Small intestine (tissue), 7 donors: ENCODE measurements at regions not wholly inside any gene's neighbourhood (a gene's known extent, or its start where the extent isn't known, plus 50 kb on each side); places are given as distances from the start of the nearest gene placed in this dataset.

Experiments used
- DNase-seq, 2 donors: peaks; one replicate each; pipeline versions ENCODE4 v3.0.0 to v3.0.0-alpha.2; 2013
- FAIRE-seq: peaks from 2 replicates; lab custom pipeline; 2012; peaks lifted over from hg19 to GRCh38; lab: Jason Lieb, UNC
- H3K27ac ChIP-seq, 3 donors: one replicate each; pipeline ENCODE4 v1.5.1; 2013; ENCODE audit warnings: low read length in 2 of 3, mild to moderate bottlenecking in 2 of 3, control low read depth in 1 of 3, inconsistent platforms in 1 of 3, low read depth in 1 of 3, moderate library complexity in 1 of 3
- H3K27me3 ChIP-seq, 3 donors: one replicate each; pipeline ENCODE4 v1.6.1; 2013; ENCODE audit warnings: low read length in 3 of 3, inconsistent platforms in 1 of 3; ENCODE audit not compliant: control insufficient read depth in 3 of 3, insufficient read depth in 3 of 3
- H3K36me3 ChIP-seq, 3 donors: one replicate each; pipeline ENCODE4 v1.6.1; 2013; ENCODE audit warnings: low read length in 3 of 3, inconsistent platforms in 1 of 3, low read depth in 1 of 3, mild to moderate bottlenecking in 1 of 3, moderate library complexity in 1 of 3; ENCODE audit not compliant: control insufficient read depth in 3 of 3, insufficient read depth in 2 of 3
- H3K4me1 ChIP-seq, 3 donors: one replicate each; pipeline ENCODE4 v1.6.1; 2013; ENCODE audit warnings: low read length in 2 of 3, inconsistent platforms in 1 of 3, low read depth in 1 of 3, mild to moderate bottlenecking in 1 of 3, moderate library complexity in 1 of 3; ENCODE audit not compliant: control insufficient read depth in 3 of 3, insufficient read depth in 2 of 3
- H3K4me3 ChIP-seq, 3 donors: one replicate each; pipeline ENCODE4 v1.5.1; 2013; ENCODE audit warnings: low read length in 3 of 3, control low read depth in 1 of 3, inconsistent platforms in 1 of 3, low read depth in 1 of 3, mild to moderate bottlenecking in 1 of 3, moderate library complexity in 1 of 3
- H3K9me3 ChIP-seq, 2 donors: one replicate each; pipeline ENCODE4 v1.6.1; 2013; ENCODE audit warnings: low read depth in 1 of 2, low read length in 1 of 2; ENCODE audit not compliant: control insufficient read depth in 2 of 2, insufficient read depth in 1 of 2
- WGBS, 3 donors: extraction: QIAGEN DNeasy Blood & Tissue Kit; methylation state at CpG; one replicate each; pipeline ENCODE4 v1.1.7; 2013; 5-methylcytosine and 5-hydroxymethylcytosine counted together
- donor health status: healthy with polysubstance abuse.
- donor health status: control.
- donor health status: control.
- donor health status: Bipolar disorder and iron deficiency.
- donor health status: healthy.

- no peaks in the 10 kb centered on the region for H3K4me1 ChIP-seq
- no peak for DNase-seq
- 89 to 95% (median 92%) methylated on average over 13 of the region's 13 CpGs for WGBS, 3 donors
- FAIRE-seq, result no peak
- H3K4me3 ChIP-seq, result no peak overlapping the region
- H3K9me3 ChIP-seq, result no peaks in the 10 kb centered on the region
- H3K36me3 ChIP-seq, result no peaks in the 10 kb centered on the region
- H3K27me3 ChIP-seq, result no peaks in the 10 kb centered on the region
- no peak overlapping the region for H3K27ac ChIP-seq
Measured at GRCh38 chr6:167523426-167523825, 198.5 kb downstream of the TTLL2 start.

DNA sequence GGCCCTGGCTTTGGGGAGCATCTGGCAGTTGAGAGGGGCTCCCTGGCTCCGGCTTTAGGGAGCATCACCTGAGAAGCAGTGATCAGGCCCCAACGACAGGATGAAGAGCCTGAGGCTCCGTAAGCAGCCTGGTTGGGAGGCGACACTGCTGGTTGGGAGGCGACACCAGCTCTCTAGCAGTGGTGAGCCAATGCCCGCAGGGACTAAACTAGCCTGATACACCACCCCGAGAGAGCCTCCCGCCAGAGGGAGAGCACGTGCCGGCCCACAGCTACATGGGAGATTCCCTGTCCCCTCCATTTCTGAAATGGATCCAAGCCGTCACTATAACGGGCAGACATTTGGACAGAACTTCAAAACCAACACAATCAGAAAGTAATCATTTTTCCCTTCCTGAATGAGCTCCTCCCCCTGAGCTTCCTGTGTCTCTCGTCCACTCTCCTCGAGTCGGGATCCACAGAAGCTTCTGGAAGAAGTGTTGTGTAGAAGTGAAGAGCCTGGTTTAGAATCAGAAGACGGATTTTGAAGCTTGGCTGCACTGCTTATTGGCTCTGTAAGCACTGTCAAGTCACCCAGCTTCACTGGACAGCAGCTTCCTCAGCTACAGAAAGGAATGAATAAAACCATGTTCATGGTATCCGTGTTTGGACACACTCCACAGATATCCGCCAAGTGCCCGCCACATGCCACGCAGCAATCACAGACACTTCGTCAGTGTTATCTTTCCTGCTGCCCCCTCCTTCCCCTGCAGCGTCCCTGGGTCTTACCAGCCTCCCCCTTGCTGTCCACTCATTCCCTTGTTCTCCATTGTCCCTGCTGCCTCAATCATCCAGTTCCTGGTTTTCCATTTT is 199.6 kb downstream of the TTLL2 start:
- H3K9me3 ChIP-seq, result no peaks in the 10 kb centered on the region
- no peaks in the 10 kb centered on the region for H3K36me3 ChIP-seq
- no peaks in the 10 kb centered on the region for H3K4me1 ChIP-seq
- DNase-seq (no peak), FAIRE-seq (no peak)
- 77 to 83% (median 79%) methylated on average over 22 of the region's 22 CpGs for WGBS, 3 donors
- H3K4me3 ChIP-seq, result no peak overlapping the region
- H3K27me3 ChIP-seq, result no peaks in the 10 kb centered on the region
- H3K27ac ChIP-seq, result no peak overlapping the region

DNA sequence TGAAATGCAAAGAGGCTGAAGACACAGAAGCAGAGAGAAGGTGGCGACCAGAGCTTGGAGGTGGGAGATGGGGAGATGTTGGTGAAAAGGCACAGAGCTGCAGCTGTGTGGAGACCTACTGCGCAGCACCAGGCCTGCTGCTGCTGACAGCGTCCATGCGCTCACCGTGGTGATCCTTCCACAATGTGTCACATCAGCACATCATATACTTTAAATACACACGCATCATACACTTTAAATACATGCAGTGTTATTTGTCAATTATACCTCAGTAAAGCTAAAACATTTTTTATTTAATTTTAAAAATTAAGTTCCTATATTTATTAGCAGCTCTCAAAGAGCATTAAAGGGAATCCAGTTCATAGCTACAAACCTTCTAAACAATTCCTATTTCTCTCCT is 200.9 kb downstream of the TTLL2 start:
- H3K4me1 ChIP-seq, result no peaks in the 10 kb centered on the region
- H3K27me3 ChIP-seq, result no peaks in the 10 kb centered on the region
- H3K9me3 ChIP-seq, result no peaks in the 10 kb centered on the region
- FAIRE-seq, result no peak
- no peak overlapping the region for H3K27ac ChIP-seq
- no peaks in the 10 kb centered on the region for H3K36me3 ChIP-seq
- no peak for DNase-seq
- no peak overlapping the region for H3K4me3 ChIP-seq
- 92 to 98% (median 96%) methylated on average over 6 of the region's 6 CpGs for WGBS, 3 donors

GRCh38 chr6:167526465-167527368 is 201.8 kb downstream of the TTLL2 start:
- Histone ChIP-seq H3K27ac (no peak overlapping the region), H3K4me1 (no peaks in the 10 kb centered on the region), H3K27me3 (no peaks in the 10 kb centered on the region), H3K9me3 (peaks cover 0 to under 1% of the 10 kb centered on the region in 2 donors), H3K36me3 (no peaks in the 10 kb centered on the region), H3K4me3 (no peak overlapping the region)
- 84 to 90% (median 89%) methylated on average over 23 of the region's 23 CpGs for WGBS, 3 donors
- FAIRE-seq (no peak), DNase-seq (no peak)

DNA sequence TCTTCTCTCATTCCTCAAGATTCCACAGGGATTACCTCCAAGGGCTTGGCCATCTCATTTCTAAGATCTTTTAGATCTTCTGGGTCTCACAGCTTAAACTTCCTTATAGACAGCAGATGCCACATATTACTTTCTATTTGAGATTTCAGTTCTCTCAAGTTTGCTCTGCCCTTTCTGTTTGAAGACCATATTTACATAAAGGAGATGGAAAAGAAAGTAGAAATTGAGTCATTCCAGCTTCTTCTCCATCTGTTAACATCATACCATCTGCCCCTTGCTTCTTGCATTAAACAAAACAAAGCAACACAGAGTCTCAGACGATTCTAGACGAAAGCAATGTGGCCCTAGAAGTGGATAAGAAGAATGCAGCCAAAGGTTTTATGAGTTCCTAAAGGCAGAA is 203.4 kb downstream of the TTLL2 start:
- FAIRE-seq, result no peak
- peaks cover 0 to 8% of the 10 kb centered on the region in 2 donors for H3K9me3 ChIP-seq
- no peak overlapping the region for H3K27ac ChIP-seq
- H3K4me1 ChIP-seq, result no peaks in the 10 kb centered on the region
- H3K27me3 ChIP-seq, result no peaks in the 10 kb centered on the region
- no peak for DNase-seq
- WGBS, 3 donors, result 56 to 77% (median 75%) methylated on average over 2 of the region's 2 CpGs
- no peaks in the 10 kb centered on the region for H3K36me3 ChIP-seq
- no peak overlapping the region for H3K4me3 ChIP-seq

DNA sequence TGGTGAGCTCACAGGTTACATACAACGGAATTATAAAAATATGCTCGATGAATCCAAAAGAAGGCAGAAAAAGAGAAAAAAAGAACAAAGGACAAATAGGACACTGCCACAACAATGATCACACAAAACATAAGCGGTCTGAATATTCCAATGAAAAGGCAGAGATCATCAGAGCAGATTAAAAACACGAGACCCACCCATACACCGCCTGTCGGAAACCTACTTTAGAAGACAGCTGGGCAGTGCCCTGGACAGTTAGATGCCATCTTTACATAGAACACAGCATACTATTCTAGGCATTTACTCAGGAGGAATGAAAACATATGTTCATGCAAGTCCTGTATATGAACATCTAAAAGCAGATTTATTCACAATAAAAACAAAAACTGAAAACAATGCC is 204.1 kb downstream of the TTLL2 start:
- 77 to 87% (median 80%) methylated on average over 6 of the region's 6 CpGs for WGBS, 3 donors
- no peaks in the 10 kb centered on the region for H3K36me3 ChIP-seq

DNA sequence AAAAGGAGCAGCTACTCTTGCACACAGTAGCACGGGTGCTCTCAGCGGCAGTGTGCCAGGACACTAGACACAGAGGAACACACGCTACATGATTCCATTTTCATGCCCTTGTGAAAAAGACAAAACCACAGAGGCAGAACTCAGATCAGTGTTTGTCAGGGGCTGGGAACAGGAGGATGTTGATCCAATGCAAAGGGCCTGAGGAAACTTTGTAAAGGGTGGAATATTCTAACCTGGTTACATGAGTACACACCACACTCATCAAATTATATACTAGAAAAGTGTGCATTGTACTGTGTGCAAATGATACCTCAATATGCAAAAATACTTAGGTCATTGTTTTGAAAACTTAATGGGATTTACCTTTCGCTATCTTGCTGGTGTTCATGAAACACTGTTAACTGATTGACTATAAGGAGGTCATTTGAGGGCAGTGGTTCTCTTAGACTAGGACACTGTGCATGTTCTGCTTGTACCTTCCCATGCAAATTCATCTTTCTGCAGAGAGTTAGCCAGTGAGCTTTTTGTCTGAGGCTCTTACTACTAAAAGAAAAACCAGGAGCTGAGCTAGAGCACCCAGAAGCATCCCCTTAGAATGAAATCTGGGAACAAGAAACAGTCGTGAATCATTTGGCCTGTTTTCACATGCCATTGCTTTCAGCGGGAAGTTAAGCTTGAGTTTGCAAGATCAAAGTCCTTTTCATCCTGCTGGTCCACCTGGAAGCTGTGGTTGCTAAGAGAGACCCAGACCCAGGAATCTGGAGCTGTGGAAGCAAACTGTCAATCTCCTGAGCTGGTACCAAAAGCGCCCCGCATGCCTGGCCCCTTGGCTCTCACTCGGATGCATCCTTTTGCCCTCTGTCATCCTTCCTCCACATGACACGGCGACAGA is 204.8 kb downstream of the TTLL2 start:
- 68 to 82% (median 69%) methylated on average over 11 of the region's 11 CpGs for WGBS, 3 donors
- H3K36me3 ChIP-seq, result no peaks in the 10 kb centered on the region
- H3K27me3 ChIP-seq, result no peaks in the 10 kb centered on the region
- peak in 1 of 2 donors; percentile 27 for DNase-seq
- H3K4me3 ChIP-seq, result no peak overlapping the region
- no peaks in the 10 kb centered on the region for H3K4me1 ChIP-seq
- no peak for FAIRE-seq
- H3K27ac ChIP-seq, result no peak overlapping the region
- H3K9me3 ChIP-seq, result peaks cover 0 to 8% of the 10 kb centered on the region in 2 donors

More for the DNA sequence above, 204.1 kb downstream of the TTLL2 start:
- Histone ChIP-seq H3K27me3 (no peaks in the 10 kb centered on the region), H3K4me1 (no peaks in the 10 kb centered on the region), H3K9me3 (peaks cover 0 to 8% of the 10 kb centered on the region in 2 donors), H3K4me3 (no peak overlapping the region), H3K27ac (no peak overlapping the region)
- no peak for DNase-seq
- FAIRE-seq, result no peak

DNA sequence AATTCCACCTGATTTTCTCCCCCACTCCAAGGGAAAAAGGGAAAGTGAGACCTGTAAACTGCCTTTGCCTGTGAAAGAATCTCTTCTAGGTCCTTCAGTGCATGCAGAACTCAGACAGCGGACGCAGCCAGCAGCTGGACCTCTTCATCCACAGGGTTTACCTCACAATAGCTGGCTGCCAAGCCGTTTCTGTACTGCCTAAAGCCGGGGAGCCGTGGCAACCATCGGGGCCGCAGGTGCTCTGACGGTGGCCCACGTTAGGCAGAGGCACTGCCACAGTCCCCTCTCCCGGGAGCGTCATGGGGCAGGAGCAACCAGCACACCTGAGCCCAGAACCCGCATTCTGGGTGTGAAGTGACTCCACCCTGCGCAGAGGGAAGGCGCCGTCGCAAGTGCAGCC is 206.1 kb downstream of the TTLL2 start:
- no peak for DNase-seq
- Histone ChIP-seq H3K36me3 (no peaks in the 10 kb centered on the region), H3K4me3 (no peak overlapping the region), H3K4me1 (no peaks in the 10 kb centered on the region), H3K27ac (no peak overlapping the region), H3K9me3 (peaks cover 0 to 11% of the 10 kb centered on the region in 2 donors), H3K27me3 (no peaks in the 10 kb centered on the region)
- FAIRE-seq, result no peak
- WGBS, 3 donors, result 78 to 93% (median 86%) methylated on average over 16 of the region's 16 CpGs
